SH-SY5Y (cell line): ENCODE measurements at regions not wholly inside any gene's neighbourhood (a gene's known extent, or its start where the extent isn't known, plus 50 kb on each side); places are given as distances from the start of the nearest gene placed in this dataset.

Source experiments
- GATA2 ChIP-seq: IDR thresholded peaks from 2 replicates; pipeline ENCODE4 v1.6.1; 2011; ENCODE audit warnings: mild to moderate bottlenecking, low read depth, low read length
- GATA3 ChIP-seq: IDR thresholded peaks from 2 replicates; pipeline ENCODE4 v1.6.1; 2011; ENCODE audit warnings: low read depth, mild to moderate bottlenecking, low read length, moderate library complexity

- no peak for TF ChIP-seq GATA2
- TF ChIP-seq GATA3, result no peak
Measured at GRCh38 chr21:15520811-15521643, 208.8 kb upstream of the USP25 start.
